ENCODE measurements at regions not wholly inside any gene's neighbourhood (a gene's known extent, or its start where the extent isn't known, plus 50 kb on each side); places are given as distances from the start of the nearest gene placed in this dataset.

DNA sequence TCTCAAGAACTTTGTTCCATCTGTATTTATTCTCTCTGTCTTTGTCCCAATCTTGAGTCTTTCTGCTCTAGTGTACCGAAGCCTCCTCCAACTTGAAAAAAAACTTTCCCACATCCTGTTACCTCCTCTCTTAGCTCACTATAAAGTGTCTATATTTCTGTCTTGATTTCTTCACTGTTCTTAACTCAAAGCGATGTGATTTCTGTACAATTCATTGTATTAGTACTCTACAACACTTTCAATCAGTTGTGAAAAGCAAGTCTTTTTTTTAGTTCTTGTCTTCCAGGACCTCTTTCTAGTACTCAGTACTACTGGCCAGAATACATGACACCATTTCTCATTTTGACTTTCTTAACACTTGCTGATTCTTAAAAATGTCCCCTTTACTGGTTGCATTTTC, 353.5 kb upstream of the SATB1 start:
- no peak for DNase-seq (ENCODE audit: extremely low read depth in 1 of 2, low read depth in 1 of 2)

DNA sequence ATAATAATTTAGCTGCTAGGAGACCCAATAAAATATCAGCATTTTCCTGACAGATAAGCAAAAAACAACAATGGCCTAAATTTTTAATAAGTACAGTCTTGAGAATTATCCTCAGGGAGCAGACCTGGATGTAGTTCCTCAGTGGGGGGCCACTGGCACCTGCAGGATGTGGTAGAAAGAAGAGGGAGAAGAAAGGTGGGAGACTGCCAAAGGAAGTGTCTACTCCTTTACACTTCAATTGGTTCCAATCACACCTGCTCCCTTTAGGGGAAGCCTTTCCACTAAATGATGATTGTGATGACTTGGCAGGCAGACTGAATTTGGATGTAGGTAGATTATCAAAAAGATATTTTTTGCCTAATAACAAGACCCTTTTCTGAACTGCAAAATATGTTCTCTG, 353.0 kb upstream of the SATB1 start:
- DNase-seq (ENCODE audit: extremely low read depth in 1 of 2, low read depth in 1 of 2), result no peak

DNA sequence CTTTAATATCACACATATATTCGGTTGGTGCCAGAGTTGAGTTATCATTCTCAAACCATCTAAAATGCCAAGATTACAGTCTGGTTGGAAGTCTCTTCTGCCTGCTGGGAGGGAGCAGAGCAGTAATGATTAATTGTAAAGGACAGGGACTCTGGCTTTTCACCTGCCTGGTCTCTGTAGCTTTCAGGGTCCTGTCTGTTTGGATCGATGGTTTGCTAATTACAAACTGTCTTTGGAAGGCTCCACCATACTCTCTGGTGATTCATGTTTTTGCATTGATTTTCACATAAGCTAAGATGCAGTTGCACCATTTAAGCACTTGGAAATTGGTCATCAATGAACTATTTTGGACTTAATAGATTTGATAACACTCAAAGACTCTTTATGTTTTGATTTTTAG, 350.4 kb upstream of the SATB1 start:
- no peak for DNase-seq (ENCODE audit: extremely low read depth in 1 of 2, low read depth in 1 of 2)

DNA sequence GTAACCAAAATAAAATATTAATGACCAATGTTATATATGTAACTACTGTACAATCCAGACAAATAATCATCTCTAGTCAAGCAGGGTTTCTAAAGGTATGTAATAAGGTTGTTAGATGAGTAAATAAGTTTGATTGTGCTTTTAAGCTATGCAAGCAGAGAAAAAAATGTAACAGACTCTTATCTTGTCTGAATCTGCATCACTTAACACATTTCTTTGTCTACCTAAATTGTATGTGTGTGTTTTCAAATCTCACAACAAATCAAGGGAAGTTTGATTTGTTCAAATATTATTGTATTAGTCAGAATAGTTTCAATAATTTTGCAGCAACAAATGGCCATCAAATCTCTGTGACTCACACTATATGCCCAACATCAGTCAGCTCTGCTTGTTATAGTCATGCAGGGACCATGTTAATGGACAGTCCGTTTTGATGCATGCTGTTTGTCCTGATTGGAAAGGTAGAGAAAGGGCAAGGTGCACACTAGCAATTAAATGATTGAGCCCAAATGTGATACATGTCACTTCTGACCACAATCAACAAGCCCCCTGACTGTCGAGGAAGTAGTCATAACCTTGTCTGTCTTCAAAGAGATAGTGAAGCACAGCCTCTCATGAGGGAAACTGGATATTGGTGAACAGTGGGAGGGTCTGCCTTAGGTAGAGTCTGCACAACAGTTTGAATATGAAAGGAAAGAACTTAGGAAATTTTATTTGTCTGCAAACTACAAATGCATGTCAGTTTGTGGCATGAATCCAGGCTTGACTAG, 349.4 kb upstream of the SATB1 start:
- DNase-seq (ENCODE audit: extremely low read depth in 1 of 2, low read depth in 1 of 2), result no peak

DNA sequence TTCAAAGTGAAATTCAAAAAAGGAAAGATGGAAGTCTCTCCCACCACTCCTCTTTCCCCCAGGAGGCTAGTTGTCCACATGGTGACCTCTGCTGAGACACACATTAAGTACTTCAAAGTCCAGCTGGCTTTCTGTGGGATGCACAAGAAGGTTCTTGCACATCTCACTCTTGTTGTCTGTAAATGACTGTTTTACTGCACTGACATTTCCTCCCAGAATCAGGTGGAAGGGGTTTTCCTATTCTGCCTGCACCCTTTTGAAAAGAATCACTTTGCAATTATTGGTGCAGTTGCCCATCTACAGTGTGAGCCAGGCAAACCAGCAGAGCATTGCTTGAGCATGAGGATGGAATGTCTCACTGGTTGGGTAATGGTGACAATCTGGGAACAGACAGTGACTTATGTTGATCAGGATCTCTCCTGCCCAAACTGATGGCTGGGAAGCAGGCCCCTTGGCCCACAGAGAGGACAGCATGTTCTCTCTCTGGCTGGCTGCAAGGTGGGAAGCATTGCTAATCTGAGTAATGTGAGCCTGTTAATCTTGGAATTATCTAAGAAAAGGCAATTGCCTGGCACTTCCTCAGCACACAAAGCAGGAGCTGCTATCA, 347.7 kb upstream of the SATB1 start:
- no peak for DNase-seq (ENCODE audit: extremely low read depth in 1 of 2, low read depth in 1 of 2)

DNA sequence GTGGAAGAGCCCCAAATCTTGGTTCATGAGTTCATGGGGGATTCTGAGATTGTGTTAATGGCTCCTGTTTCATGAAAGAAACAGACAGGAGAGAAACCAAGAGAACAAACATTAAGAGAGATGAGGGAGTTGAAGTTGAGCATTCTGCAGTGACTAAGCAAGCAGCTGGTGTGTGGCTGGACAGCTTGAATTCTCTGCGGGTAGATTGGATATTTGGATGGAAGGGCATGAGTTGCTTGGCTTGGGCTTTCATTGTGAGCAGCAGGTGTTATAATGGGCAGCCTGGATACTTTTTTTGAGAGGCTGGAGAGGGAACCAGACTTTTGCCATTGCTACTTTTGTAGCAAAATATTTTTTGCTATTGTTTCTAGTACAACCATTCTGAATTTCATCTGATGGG, 346.8 kb upstream of the SATB1 start:
- DNase-seq (ENCODE audit: extremely low read depth in 1 of 2, low read depth in 1 of 2), result no peak

DNA sequence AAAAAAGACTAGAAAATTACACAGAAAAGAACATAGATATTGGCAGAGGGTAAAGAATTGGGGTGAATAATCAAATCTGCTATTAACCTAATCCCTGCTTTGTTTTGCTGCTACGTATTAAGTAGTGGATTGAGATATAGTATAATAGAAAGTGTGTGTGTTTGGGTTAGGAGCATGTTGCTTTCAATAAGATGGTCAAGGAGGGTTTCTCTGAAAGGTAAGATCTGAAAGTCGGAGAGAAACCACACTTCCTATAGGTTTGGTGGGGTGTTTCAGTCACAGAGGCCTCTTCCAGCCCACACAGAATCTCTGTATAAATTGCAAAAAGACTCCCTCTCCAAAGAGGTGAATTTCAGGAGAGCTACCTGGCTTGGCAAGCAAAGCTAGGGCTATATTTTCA, 345.7 kb upstream of the SATB1 start:
- no peak for DNase-seq (ENCODE audit: extremely low read depth in 1 of 2, low read depth in 1 of 2)

DNA sequence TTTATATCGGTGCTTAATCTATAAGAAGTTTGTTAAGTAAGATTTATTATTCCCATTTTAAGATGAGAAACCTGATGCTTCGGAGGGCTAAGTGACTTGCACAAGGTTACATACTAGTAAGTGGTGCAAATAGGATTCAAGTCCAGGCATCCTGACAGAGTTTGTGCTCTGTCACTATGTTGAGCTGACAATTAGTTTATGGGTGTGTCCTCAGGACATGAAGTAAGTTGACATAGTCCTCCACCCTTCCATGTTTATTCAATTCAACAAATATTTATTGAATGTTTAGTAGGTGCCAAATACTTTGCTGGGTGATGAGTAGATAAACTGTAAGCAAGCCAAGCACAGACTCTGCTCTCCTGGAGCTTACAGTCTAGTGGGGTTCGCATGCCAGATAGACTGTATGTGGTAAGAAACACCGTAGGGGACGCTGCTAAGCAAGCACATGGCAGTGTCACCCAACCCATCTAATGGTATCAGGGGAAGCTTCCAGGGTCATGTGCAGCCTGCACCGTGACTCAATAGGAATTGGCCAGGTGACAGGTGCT, 342.7 kb upstream of the SATB1 start:
- no peak for DNase-seq (ENCODE audit: extremely low read depth in 1 of 2, low read depth in 1 of 2)

DNA sequence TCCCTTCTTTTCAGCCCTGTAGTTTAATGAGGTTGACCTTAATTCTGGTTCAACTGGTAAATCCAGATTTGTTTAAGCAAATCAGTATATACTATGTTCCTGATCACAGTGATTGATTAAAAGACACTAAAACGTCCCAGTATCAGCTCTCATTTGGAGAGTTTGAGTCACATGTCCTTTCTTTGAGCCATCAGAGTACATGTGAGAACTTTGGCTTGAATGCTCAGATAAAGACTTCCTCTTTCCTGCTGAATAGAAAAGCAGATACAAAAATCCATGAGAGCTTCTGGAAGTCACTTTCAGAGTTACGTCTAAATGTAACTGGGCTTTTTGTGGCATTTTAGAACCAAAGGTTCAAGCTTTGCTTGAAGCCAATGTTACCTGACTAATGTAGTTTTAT, 341.8 kb upstream of the SATB1 start:
- DNase-seq (ENCODE audit: extremely low read depth in 1 of 2, low read depth in 1 of 2), result no peak

DNA sequence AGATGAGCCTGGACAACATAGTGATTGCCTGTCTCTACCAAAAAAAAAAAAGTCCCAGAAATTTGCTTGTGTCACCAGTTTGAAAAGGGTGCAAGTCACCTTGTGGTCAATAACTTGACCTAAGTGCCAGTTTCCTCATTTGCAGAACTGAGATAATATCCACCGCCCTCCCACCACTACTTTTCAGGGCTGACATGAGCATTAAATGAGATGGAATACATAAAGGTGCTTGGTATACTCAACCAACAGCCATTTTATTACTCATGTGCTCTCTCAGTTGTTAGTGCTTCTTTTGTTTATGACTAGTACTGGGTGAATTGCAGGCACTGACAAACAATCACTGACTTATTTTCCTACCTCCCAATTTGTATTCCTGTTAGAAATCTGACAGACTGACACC, 340.5 kb upstream of the SATB1 start:
- no peak for DNase-seq (ENCODE audit: extremely low read depth in 1 of 2, low read depth in 1 of 2)

DNA sequence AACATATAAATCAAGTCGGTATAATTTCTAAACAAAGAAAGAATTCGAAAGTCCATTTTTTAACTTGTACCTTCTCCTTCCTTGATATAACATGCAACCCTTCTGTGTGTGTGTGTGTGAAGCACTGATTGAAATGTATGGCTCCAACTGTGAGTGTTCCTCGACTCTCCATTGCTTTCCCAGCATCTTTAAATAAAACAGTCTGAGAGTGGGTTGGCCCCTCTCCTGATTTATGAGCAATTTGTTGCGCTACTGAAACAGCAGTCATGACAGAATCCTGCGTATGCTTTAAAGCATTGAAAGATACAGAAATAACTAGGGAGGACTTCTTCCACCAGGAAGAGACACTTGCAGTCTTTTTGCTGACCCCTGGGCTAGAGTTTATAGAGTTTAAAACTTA, 340.0 kb upstream of the SATB1 start:
- no peak for DNase-seq (ENCODE audit: extremely low read depth in 1 of 2, low read depth in 1 of 2)

DNA sequence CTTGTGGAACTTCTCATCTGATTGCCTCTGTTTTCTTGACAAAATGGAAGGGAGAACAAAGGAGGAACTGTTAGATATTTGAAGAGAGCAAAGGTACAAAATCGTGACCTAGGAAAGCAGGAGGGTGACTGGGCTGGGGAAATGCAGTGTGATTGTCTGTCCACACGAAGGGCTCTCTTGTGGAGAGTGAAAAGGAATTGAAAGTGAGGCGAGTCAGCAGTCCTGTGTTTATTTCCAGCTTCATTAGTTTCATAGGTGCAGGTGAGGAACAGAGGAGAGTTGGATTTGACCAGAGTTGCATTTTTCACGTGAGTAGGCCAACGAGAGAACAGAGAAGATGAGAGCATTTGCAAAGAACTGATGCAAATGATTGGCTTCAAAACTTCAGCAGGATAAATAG, 336.4 kb upstream of the SATB1 start:
- DNase-seq (ENCODE audit: extremely low read depth in 1 of 2, low read depth in 1 of 2), result no peak

DNA sequence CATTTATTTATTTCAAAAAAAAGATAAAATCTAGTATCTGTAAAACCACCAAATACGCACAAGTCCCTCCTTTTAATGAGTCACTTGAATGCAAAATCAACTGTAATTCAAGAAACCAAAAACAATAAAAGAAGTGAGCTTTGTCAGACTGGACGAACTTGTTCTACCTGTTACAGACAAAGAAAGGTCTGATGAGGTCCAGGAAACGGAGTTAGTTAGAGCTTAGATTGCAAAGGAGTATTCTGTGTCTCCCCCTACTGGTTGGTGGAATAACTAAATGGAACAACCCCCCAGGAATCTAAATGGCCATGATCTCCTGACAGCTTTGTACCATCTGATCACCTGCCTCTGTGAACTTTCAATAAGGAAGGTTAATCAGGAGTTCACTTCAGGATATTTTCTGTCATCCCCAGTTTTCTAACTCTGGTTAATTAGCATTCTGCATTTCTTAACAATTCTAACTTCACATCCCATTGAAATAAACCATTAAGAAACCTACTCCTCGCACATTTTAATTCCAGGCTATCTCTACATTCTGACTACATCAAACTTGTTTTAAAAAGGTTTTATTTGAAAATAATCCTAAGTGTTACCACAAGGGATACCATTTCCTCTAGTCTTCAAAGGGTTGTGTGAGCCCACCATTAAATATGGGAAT, 333.0 kb upstream of the SATB1 start:
- DNase-seq (ENCODE audit: extremely low read depth in 1 of 2, low read depth in 1 of 2), result no peak

DNA sequence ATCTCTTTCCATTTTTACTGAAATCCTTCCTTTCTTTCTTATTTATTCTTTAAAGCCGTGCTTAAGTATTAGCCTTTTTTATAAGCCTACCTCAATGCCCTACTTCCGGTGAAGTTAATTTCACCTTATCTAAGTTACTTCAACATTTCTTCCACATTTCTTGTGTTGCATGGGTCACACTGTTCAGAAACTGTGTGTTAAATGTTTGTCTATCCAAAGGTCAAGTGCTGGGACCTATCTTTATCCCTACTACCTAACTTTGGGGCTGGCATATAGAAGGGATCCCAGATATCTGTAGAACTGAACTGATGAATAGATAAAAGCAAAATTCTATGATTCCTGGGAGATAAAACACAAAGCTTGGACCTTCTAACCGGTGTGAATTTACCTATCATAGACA, 332.3 kb upstream of the SATB1 start:
- DNase-seq (ENCODE audit: extremely low read depth in 1 of 2, low read depth in 1 of 2), result no peak

DNA sequence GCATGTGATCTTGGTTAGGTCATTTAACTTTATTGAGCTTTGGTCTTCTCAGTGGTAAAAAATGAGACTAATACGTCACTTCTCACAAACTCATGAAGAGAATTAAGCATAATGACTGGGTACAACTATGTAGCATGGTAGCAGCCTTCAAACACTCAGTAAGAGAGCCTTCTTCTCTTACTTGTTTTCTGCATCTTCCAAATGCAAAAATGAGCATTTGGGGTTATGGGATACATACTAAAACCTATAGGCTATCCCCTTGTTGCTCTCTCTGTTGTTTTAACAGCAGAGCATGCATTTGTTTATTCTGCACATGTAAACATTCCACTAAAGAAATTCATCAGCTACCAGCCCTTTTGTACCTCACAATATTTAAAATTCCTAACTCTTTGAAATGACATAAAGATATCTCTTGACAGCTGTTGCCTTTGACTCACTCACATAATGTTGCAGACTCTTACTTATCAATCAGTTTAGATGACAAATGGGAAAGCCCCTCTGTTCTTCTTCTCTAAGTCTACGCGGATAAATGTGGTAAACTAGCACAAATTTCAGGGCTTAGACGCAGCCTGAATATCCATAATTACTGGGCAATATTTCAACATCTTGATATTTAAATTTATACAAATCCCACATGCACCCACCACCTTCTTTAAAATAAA, 327.3 kb upstream of the SATB1 start:
- no peak for DNase-seq (ENCODE audit: extremely low read depth in 1 of 2, low read depth in 1 of 2)

DNA sequence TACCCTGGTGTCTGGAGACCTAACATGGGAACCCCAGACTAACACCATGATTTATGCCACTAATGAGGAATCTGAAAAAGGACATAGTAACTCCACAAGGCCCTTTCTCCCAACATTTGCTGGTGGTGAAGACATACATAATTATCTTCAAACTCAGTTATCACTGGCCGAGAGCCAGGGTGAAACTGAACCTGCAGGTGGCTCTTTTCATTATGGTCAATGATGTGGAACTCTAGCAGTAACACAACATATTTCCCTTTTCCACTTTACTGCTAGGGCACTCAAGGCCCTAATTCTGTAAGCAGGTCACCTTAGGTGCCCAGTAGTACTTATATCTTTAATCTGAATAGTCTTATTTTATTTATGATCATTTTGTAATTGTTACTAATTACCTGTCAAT, 326.4 kb upstream of the SATB1 start:
- DNase-seq (ENCODE audit: extremely low read depth in 1 of 2, low read depth in 1 of 2), result no peak

DNA sequence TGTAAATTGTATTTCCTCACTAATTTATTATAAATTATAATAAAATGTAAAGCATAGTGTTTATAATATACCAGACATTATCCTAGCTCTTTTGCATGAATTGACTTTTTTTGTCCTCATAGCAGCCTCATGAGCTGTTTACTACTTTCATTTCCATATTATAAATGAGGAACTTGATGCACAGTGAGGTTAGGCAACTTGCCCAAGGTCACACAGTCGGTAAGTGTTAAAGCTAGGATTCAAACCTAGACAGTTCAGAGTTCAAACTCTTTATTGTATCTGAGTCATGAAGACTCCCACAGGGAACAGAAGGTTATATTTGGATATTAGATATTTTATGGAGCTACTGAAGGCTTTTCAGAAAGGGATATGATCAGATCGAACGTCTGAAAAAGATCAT, 322.2 kb upstream of the SATB1 start:
- DNase-seq (ENCODE audit: extremely low read depth in 1 of 2, low read depth in 1 of 2), result no peak

DNA sequence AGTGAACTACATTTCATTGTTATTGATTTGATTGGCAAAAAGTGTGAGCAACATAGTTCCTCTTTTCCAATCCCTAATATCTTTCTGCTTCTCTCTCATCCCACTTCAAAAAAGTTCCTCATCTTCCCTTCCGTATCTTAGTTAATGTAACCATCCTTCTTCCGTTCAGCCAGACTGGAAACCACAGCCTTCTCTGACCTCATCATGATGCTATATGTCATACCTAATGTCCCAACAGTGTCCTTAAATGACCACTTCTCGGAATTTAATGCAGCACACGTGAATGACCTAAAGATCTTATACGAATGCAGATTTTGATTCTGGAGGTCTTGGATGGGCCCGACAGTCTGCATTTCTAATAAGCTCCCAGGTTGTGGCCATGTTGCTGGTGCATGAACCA, 320.3 kb upstream of the SATB1 start:
- no peak for DNase-seq (ENCODE audit: extremely low read depth in 1 of 2, low read depth in 1 of 2)

DNA sequence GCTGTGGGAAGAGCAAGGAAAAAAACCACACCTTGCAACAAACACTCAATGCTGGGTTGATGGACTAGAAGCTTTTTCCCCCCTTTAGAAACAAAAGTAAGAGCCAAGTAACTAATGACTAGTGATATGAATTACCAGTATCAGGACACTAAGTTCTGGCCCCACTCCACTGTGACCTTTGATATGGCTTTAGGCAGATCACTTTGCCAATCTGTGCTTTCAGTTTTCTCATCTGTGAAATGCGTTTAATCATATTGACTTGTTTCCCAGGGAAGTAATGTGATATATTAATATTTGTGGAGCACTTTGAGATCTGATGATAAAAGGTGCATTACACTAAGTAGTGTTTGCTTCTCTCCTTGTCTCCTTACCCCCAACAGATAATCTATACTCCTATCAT, 319.3 kb upstream of the SATB1 start:
- DNase-seq (ENCODE audit: extremely low read depth in 1 of 2, low read depth in 1 of 2), result no peak

DNA sequence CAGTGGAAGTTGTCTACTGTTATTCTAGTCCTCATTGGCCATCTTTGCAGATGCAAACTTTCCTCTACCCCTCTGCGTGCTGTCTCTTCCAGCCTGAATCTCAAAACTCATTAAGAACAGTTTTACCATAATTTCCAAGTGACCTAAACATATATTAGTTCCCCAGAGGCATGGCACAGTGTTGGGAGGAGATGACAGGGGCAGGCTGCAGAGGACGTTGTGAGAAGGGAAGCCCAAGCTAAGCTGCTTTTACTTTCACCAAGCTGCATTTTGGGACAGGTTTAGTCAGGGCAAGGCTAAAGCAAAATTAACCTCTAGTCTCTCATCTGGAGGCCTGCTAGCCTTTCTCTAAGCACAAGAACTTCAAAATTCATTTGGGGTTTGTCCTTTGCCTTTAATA, 318.6 kb upstream of the SATB1 start:
- DNase-seq (ENCODE audit: extremely low read depth in 1 of 2, low read depth in 1 of 2), result no peak

Measured in activated CD8-positive, alpha-beta memory T cell treated with anti-CD3 and anti-CD28 coated beads for 1 hour (primary cell).